IMR-90 (cell line): ENCODE measurements at regions not wholly inside any gene's neighbourhood (a gene's known extent, or its start where the extent isn't known, plus 50 kb on each side); places are given as distances from the start of the nearest gene placed in this dataset.

ENCODE experiments used
- ATAC-seq: fragments of 200-7000 bp; cut with Tn5 transposase; 2 replicates; pipeline ENCODE4 v1.9.1; 2020; ENCODE audit warnings: low read depth, mild to moderate bottlenecking, moderate library complexity
- BruUV-seq: library from RNA; stranded (reverse); fragments of 400-500 nt; replicated peaks from 2 replicates; lab custom pipeline; 2021; lab: Mats Ljungman, UMichigan
- CTCF ChIA-PET: fragments of 300-600 bp; formaldehyde crosslinking; extraction: SDS; loops from one replicate; lab custom pipeline; 2021; ENCODE audit warnings: antibody characterized with exemption; lab: Yijun Ruan, JAX
- POLR2A ChIA-PET: fragments of 300-600 bp; sonication (Branson Sonifier 250); formaldehyde crosslinking; loops from one replicate; lab custom pipeline; 2022; ENCODE audit warnings: antibody characterized with exemption; ENCODE audit not compliant: unreplicated experiment; lab: Charles Lee
- DNase-seq: peaks from one replicate; pipeline ENCODE4 v3.0.0; 2013
- H2AFZ ChIP-seq: replicated peaks from 2 replicates; pipeline ENCODE3; 2013; ENCODE audit warnings: low read length, mild to moderate bottlenecking; ENCODE audit not compliant: poor library complexity
- H2AK5ac ChIP-seq: 2 replicates; pipeline ENCODE4 v1.6.1; 2013; ENCODE audit warnings: low read depth, low read length, inconsistent platforms
- H2AK9ac ChIP-seq: replicated peaks from 2 replicates; pipeline ENCODE3; 2013; ENCODE audit warnings: mild to moderate bottlenecking, low read depth, low read length, moderate library complexity; ENCODE audit not compliant: poor library complexity
- H2BK120ac ChIP-seq: 2 replicates; pipeline ENCODE4 v1.6.1; 2013; ENCODE audit warnings: low read depth, low read length, inconsistent platforms
- H2BK15ac ChIP-seq: 3 replicates; pipeline ENCODE4 v1.6.1; 2013; ENCODE audit warnings: low read depth, low read length, inconsistent platforms
- H2BK20ac ChIP-seq: 2 replicates; pipeline ENCODE4 v1.6.1; 2013; ENCODE audit warnings: low read depth, mild to moderate bottlenecking, inconsistent platforms, low read length, moderate library complexity
- H2BK5ac ChIP-seq: 2 replicates; pipeline ENCODE4 v1.6.1; 2013; ENCODE audit warnings: mild to moderate bottlenecking, low read depth, low read length, inconsistent platforms; ENCODE audit not compliant: poor library complexity, severe bottlenecking
- H3K14ac ChIP-seq: replicated peaks from 2 replicates; pipeline ENCODE4 v1.6.1; 2013; ENCODE audit warnings: low read depth, low read length, inconsistent platforms
- H3K18ac ChIP-seq: 2 replicates; pipeline ENCODE4 v1.6.1; 2013; ENCODE audit warnings: low read depth, low read length, control low read depth
- H3K23ac ChIP-seq: 2 replicates; pipeline ENCODE4 v1.6.1; 2013; ENCODE audit warnings: low read depth, low read length, inconsistent platforms
- H3K27ac ChIP-seq: 2 replicates; pipeline ENCODE4 v1.5.1; 2013; ENCODE audit warnings: mild to moderate bottlenecking, control low read depth, low read length; ENCODE audit not compliant: insufficient read depth
- H3K27me3 ChIP-seq: 2 replicates; pipeline ENCODE4 v1.6.1; 2013; ENCODE audit warnings: low read length; ENCODE audit not compliant: control insufficient read depth, insufficient read depth
- H3K36me3 ChIP-seq: 2 replicates; pipeline ENCODE4 v1.6.1; 2013; ENCODE audit warnings: low read length, mixed read lengths; ENCODE audit not compliant: control insufficient read depth, insufficient read depth
- H3K4ac ChIP-seq: 2 replicates; pipeline ENCODE4 v1.6.1; 2013; ENCODE audit warnings: low read depth, low read length, inconsistent platforms
- H3K4me1 ChIP-seq: 2 replicates; pipeline ENCODE4 v1.6.1; 2013; ENCODE audit warnings: low read length, mixed read lengths; ENCODE audit not compliant: control insufficient read depth, insufficient read depth
- H3K4me2 ChIP-seq: 2 replicates; pipeline ENCODE4 v1.6.1; 2013; ENCODE audit warnings: low read depth, mild to moderate bottlenecking, control low read depth, low read length, moderate library complexity
- H3K4me3 ChIP-seq: 2 replicates; pipeline ENCODE4 v1.5.1; 2013; ENCODE audit warnings: low read depth, mild to moderate bottlenecking, control low read depth, low read length, moderate library complexity; ENCODE audit not compliant: insufficient read depth
- H3K56ac ChIP-seq: 2 replicates; pipeline ENCODE4 v1.6.1; 2013; ENCODE audit warnings: low read length, inconsistent platforms; ENCODE audit not compliant: insufficient read depth; ENCODE audit errors: extremely low read depth
- H3K79me1 ChIP-seq, 2 experiments: 2 replicates each; pipeline ENCODE4 v1.6.1; 2013; ENCODE audit warnings: low read length in 2 of 2, inconsistent platforms in 1 of 2, low read depth in 1 of 2
- H3K9ac ChIP-seq: 2 replicates; pipeline ENCODE4 v1.6.1; 2013; ENCODE audit warnings: low read depth, low read length, control low read depth
- H3K9me1 ChIP-seq: 2 replicates; pipeline ENCODE4 v1.6.1; 2013; ENCODE audit warnings: low read length, inconsistent platforms; ENCODE audit not compliant: insufficient read depth
- H3K9me3 ChIP-seq: 2 replicates; pipeline ENCODE4 v1.6.1; 2013; ENCODE audit warnings: low read length; ENCODE audit not compliant: control insufficient read depth, insufficient read depth
- H4K20me1 ChIP-seq: 2 replicates; pipeline ENCODE4 v1.6.1; 2013; ENCODE audit warnings: low read length, inconsistent platforms; ENCODE audit not compliant: insufficient read depth
- H4K5ac ChIP-seq: 2 replicates; pipeline ENCODE4 v1.6.1; 2013; ENCODE audit warnings: mild to moderate bottlenecking, low read depth, low read length, control low read depth
- H4K8ac ChIP-seq, 2 experiments: 2 replicates each; pipeline ENCODE4 v1.6.1; 2013; ENCODE audit warnings: low read depth in 2 of 2, low read length in 2 of 2, control low read depth in 1 of 2, inconsistent platforms in 1 of 2
- H4K91ac ChIP-seq: 2 replicates; pipeline ENCODE4 v1.6.1; 2013; ENCODE audit warnings: low read depth, low read length, inconsistent platforms; ENCODE audit not compliant: insufficient read depth
- BHLHE40 ChIP-seq: fragments of 150-350 bp; IDR thresholded peaks from 2 replicates; pipeline ENCODE4 v1.6.1; 2016; ENCODE audit warnings: mild to moderate bottlenecking, low read depth, low read length
- CEBPB ChIP-seq: IDR thresholded peaks from 2 replicates; pipeline ENCODE4 v1.6.1; 2012; ENCODE audit warnings: low read depth, low read length, improper control_type of control experiment
- CHD1 ChIP-seq: IDR thresholded peaks from 2 replicates; pipeline ENCODE4 v1.6.1; 2012; ENCODE audit warnings: low read depth, low read length, improper control_type of control experiment
- CTCF ChIP-seq: conservative IDR thresholded peaks from 2 replicates; pipeline ENCODE4 v1.5.1; 2012; ENCODE audit warnings: mild to moderate bottlenecking, low read depth, low read length, improper control_type of control experiment
- ELK1 ChIP-seq: fragments of 150-350 bp; IDR thresholded peaks from 2 replicates; pipeline ENCODE4 v1.6.1; 2016; ENCODE audit warnings: low read depth, mild to moderate bottlenecking, low read length, moderate library complexity, borderline replicate concordance
- FOS ChIP-seq: fragments of 150-350 bp; IDR thresholded peaks from 2 replicates; pipeline ENCODE4 v1.6.1; 2016; ENCODE audit warnings: low read depth, low read length
- MAFK ChIP-seq: IDR thresholded peaks from 2 replicates; pipeline ENCODE4 v1.6.1; 2012; ENCODE audit warnings: low read depth, low read length, improper control_type of control experiment
- MAZ ChIP-seq: IDR thresholded peaks from 2 replicates; pipeline ENCODE4 v1.6.1; 2012; ENCODE audit warnings: low read depth, mild to moderate bottlenecking, low read length, improper control_type of control experiment, moderate library complexity, borderline replicate concordance
- MXI1 ChIP-seq: IDR thresholded peaks from 2 replicates; pipeline ENCODE4 v1.6.1; 2012; ENCODE audit warnings: low read depth, mild to moderate bottlenecking, low read length, moderate library complexity, borderline replicate concordance
- POLR2A ChIP-seq: IDR thresholded peaks from 2 replicates; pipeline ENCODE4 v1.6.1; 2012; ENCODE audit warnings: mild to moderate bottlenecking, low read depth, low read length
- RAD21 ChIP-seq: IDR thresholded peaks from 2 replicates; pipeline ENCODE4 v1.6.1; 2012; ENCODE audit warnings: low read length, improper control_type of control experiment
- RCOR1 ChIP-seq: IDR thresholded peaks from 2 replicates; pipeline ENCODE4 v1.6.1; 2012; ENCODE audit warnings: mild to moderate bottlenecking, low read length, improper control_type of control experiment; ENCODE audit not compliant: insufficient replicate concordance
- RFX5 ChIP-seq: IDR thresholded peaks from 2 replicates; pipeline ENCODE4 v1.8.0; 2012; ENCODE audit warnings: low read depth, mild to moderate bottlenecking, low read length, moderate library complexity
- SMC3 ChIP-seq: fragments of 150-350 bp; IDR thresholded peaks from 2 replicates; pipeline ENCODE4 v1.6.1; 2016; ENCODE audit warnings: low read depth, mild to moderate bottlenecking, antibody characterized with exemption, low read length, moderate library complexity
- USF2 ChIP-seq: fragments of 150-350 bp; IDR thresholded peaks from 2 replicates; pipeline ENCODE4 v1.6.1; 2017; ENCODE audit warnings: mild to moderate bottlenecking, antibody characterized with exemption, low read length, low read depth
- WGBS, 2 experiments: methylation state at CpG; one replicate each; pipeline versions ENCODE4 v1.1.5 to v1.1.7; 2013; ENCODE audit warnings: missing lambda C conversion rate in 2 of 2; ENCODE audit not compliant: insufficient read length in 1 of 2; ENCODE audit errors: extremely low coverage in 2 of 2; 5-methylcytosine and 5-hydroxymethylcytosine counted together
- dilution Hi-C: fragments of 300-500 bp; cut with HindIII; formaldehyde crosslinking; loops from one replicate; pipeline ENCODE4 v1.14.3; 2018; ENCODE audit warnings: low sequenced_read_pairs; ENCODE audit not compliant: unreplicated experiment
- in situ Hi-C: fragments of 300-500 bp; cut with MboI; formaldehyde crosslinking; loops from 3 replicates; pipeline ENCODE4 v1.14.3; 2019; ENCODE audit warnings: low sequenced_read_pairs, inconsistent platforms, mixed read lengths
- intact Hi-C: fragments of 100-400 bp; cut with micrococcal nuclease; formaldehyde crosslinking; loops from 2 replicates; pipeline ENCODE4 v1.10.0; 2022

GRCh38 chr11:29019960-29020683 is 911.9 kb downstream of the METTL15 start:
- in situ Hi-C loops (no loop called here), intact Hi-C loops (loop anchor here (2.0 to 5.0 kb wide), 3 partner anchors 183 to 307 kb away; no protein-coding TSS in a partner anchor), dilution Hi-C loops (no loop called here)
- Histone ChIP-seq H4K5ac (peak overlapping the region; percentile 91), H2AFZ (no peak overlapping the region), H2BK20ac (peak overlapping the region; percentile 46), H3K36me3 (no peaks in the 10 kb centered on the region), H3K4ac (peak overlapping the region; percentile 30; the same call in 1 of the 2 replicates), H4K20me1 (no peaks in the 10 kb centered on the region), H3K14ac (no peak overlapping the region), H3K9me3 (peaks cover 2% of the 10 kb centered on the region; the same call in 1 of the 2 replicates), H3K27me3 (no peaks in the 10 kb centered on the region), H2AK9ac (no peak overlapping the region), H4K8ac (peak overlapping the region; percentile 53 to 97), H3K9ac (no peak overlapping the region; the same call in 1 of the 2 replicates), H4K91ac (peak overlapping the region; percentile 61), H3K56ac (no peak overlapping the region), H3K9me1 (no peaks in the 10 kb centered on the region), H3K23ac (no peak overlapping the region), H2BK5ac (peak overlapping the region; percentile 95), H3K27ac (peak overlapping the region; percentile 30; the same call in 1 of the 2 replicates), H2BK15ac (peak overlapping the region; percentile 59; the same call in 2 of the 3 replicates), H3K4me2 (no peak overlapping the region), H3K4me1 (peaks cover 6% of the 10 kb centered on the region; the same call in 1 of the 2 replicates), H2BK120ac (peak overlapping the region; percentile 62), H2AK5ac (no peak overlapping the region), H3K18ac (peak overlapping the region; percentile 98), H3K4me3 (no peak overlapping the region), H3K79me1 (no peaks in the 10 kb centered on the region)
- no CpG with 5 or more reads among the region's 3 CpGs for WGBS, 2 experiments
- ATAC-seq = peak; percentile 38
- POLR2A ChIA-PET = no interaction called here
- DNase-seq = peak; percentile 66
- BruUV-seq = no TSS peak
- CTCF ChIA-PET = interaction anchor here (0.8 to 1.6 kb wide), 5 partner anchors 10 to 1305 kb away, joined by 3 to 5 read pairs (median 3); no protein-coding TSS in a partner anchor
- no peak for TF ChIP-seq USF2
- no peak for TF ChIP-seq MAZ
- TF ChIP-seq BHLHE40 = no peak
- no peak for TF ChIP-seq CEBPB
- TF ChIP-seq FOS = no peak
- no peak for TF ChIP-seq MAFK
- no peak for TF ChIP-seq RFX5
- no peak for TF ChIP-seq MXI1
- no peak for TF ChIP-seq CHD1
- peak; percentile 44; the same call in 1 of the 2 replicates for TF ChIP-seq SMC3
- no peak for TF ChIP-seq ELK1
- TF ChIP-seq CTCF = peak; percentile 63
- TF ChIP-seq RAD21 = peak; percentile 55
- TF ChIP-seq RCOR1 = no peak
- TF ChIP-seq POLR2A = no peak
